IMR-90 (cell line): ENCODE measurements at regions not wholly inside any gene's neighbourhood (a gene's known extent, or its start where the extent isn't known, plus 50 kb on each side); places are given as distances from the start of the nearest gene placed in this dataset.

Source experiments
- ATAC-seq: fragments of 200-7000 bp; cut with Tn5 transposase; 2 replicates; pipeline ENCODE4 v1.9.1; 2020; ENCODE audit warnings: low read depth, mild to moderate bottlenecking, moderate library complexity
- BruUV-seq: library from RNA; stranded (reverse); fragments of 400-500 nt; replicated peaks from 2 replicates; lab custom pipeline; 2021; lab: Mats Ljungman, UMichigan
- CTCF ChIA-PET: fragments of 300-600 bp; formaldehyde crosslinking; extraction: SDS; loops from one replicate; lab custom pipeline; 2021; ENCODE audit warnings: antibody characterized with exemption; lab: Yijun Ruan, JAX
- POLR2A ChIA-PET: fragments of 300-600 bp; sonication (Branson Sonifier 250); formaldehyde crosslinking; loops from one replicate; lab custom pipeline; 2022; ENCODE audit warnings: antibody characterized with exemption; ENCODE audit not compliant: unreplicated experiment; lab: Charles Lee
- DNase-seq: peaks from one replicate; pipeline ENCODE4 v3.0.0; 2013
- H2AFZ ChIP-seq: replicated peaks from 2 replicates; pipeline ENCODE3; 2013; ENCODE audit warnings: low read length, mild to moderate bottlenecking; ENCODE audit not compliant: poor library complexity
- H2AK5ac ChIP-seq: 2 replicates; pipeline ENCODE4 v1.6.1; 2013; ENCODE audit warnings: low read depth, low read length, inconsistent platforms
- H2AK9ac ChIP-seq: replicated peaks from 2 replicates; pipeline ENCODE3; 2013; ENCODE audit warnings: mild to moderate bottlenecking, low read depth, low read length, moderate library complexity; ENCODE audit not compliant: poor library complexity
- H2BK120ac ChIP-seq: 2 replicates; pipeline ENCODE4 v1.6.1; 2013; ENCODE audit warnings: low read depth, low read length, inconsistent platforms
- H2BK15ac ChIP-seq: 3 replicates; pipeline ENCODE4 v1.6.1; 2013; ENCODE audit warnings: low read depth, low read length, inconsistent platforms
- H2BK20ac ChIP-seq: 2 replicates; pipeline ENCODE4 v1.6.1; 2013; ENCODE audit warnings: low read depth, mild to moderate bottlenecking, inconsistent platforms, low read length, moderate library complexity
- H2BK5ac ChIP-seq: 2 replicates; pipeline ENCODE4 v1.6.1; 2013; ENCODE audit warnings: mild to moderate bottlenecking, low read depth, low read length, inconsistent platforms; ENCODE audit not compliant: poor library complexity, severe bottlenecking
- H3K14ac ChIP-seq: replicated peaks from 2 replicates; pipeline ENCODE4 v1.6.1; 2013; ENCODE audit warnings: low read depth, low read length, inconsistent platforms
- H3K18ac ChIP-seq: 2 replicates; pipeline ENCODE4 v1.6.1; 2013; ENCODE audit warnings: low read depth, low read length, control low read depth
- H3K23ac ChIP-seq: 2 replicates; pipeline ENCODE4 v1.6.1; 2013; ENCODE audit warnings: low read depth, low read length, inconsistent platforms
- H3K27ac ChIP-seq: 2 replicates; pipeline ENCODE4 v1.5.1; 2013; ENCODE audit warnings: mild to moderate bottlenecking, control low read depth, low read length; ENCODE audit not compliant: insufficient read depth
- H3K27me3 ChIP-seq: 2 replicates; pipeline ENCODE4 v1.6.1; 2013; ENCODE audit warnings: low read length; ENCODE audit not compliant: control insufficient read depth, insufficient read depth
- H3K36me3 ChIP-seq: 2 replicates; pipeline ENCODE4 v1.6.1; 2013; ENCODE audit warnings: low read length, mixed read lengths; ENCODE audit not compliant: control insufficient read depth, insufficient read depth
- H3K4ac ChIP-seq: 2 replicates; pipeline ENCODE4 v1.6.1; 2013; ENCODE audit warnings: low read depth, low read length, inconsistent platforms
- H3K4me1 ChIP-seq: 2 replicates; pipeline ENCODE4 v1.6.1; 2013; ENCODE audit warnings: low read length, mixed read lengths; ENCODE audit not compliant: control insufficient read depth, insufficient read depth
- H3K4me2 ChIP-seq: 2 replicates; pipeline ENCODE4 v1.6.1; 2013; ENCODE audit warnings: low read depth, mild to moderate bottlenecking, control low read depth, low read length, moderate library complexity
- H3K4me3 ChIP-seq: 2 replicates; pipeline ENCODE4 v1.5.1; 2013; ENCODE audit warnings: low read depth, mild to moderate bottlenecking, control low read depth, low read length, moderate library complexity; ENCODE audit not compliant: insufficient read depth
- H3K56ac ChIP-seq: 2 replicates; pipeline ENCODE4 v1.6.1; 2013; ENCODE audit warnings: low read length, inconsistent platforms; ENCODE audit not compliant: insufficient read depth; ENCODE audit errors: extremely low read depth
- H3K79me1 ChIP-seq, 2 experiments: 2 replicates each; pipeline ENCODE4 v1.6.1; 2013; ENCODE audit warnings: low read length in 2 of 2, inconsistent platforms in 1 of 2, low read depth in 1 of 2
- H3K9ac ChIP-seq: 2 replicates; pipeline ENCODE4 v1.6.1; 2013; ENCODE audit warnings: low read depth, low read length, control low read depth
- H3K9me1 ChIP-seq: 2 replicates; pipeline ENCODE4 v1.6.1; 2013; ENCODE audit warnings: low read length, inconsistent platforms; ENCODE audit not compliant: insufficient read depth
- H3K9me3 ChIP-seq: 2 replicates; pipeline ENCODE4 v1.6.1; 2013; ENCODE audit warnings: low read length; ENCODE audit not compliant: control insufficient read depth, insufficient read depth
- H4K20me1 ChIP-seq: 2 replicates; pipeline ENCODE4 v1.6.1; 2013; ENCODE audit warnings: low read length, inconsistent platforms; ENCODE audit not compliant: insufficient read depth
- H4K5ac ChIP-seq: 2 replicates; pipeline ENCODE4 v1.6.1; 2013; ENCODE audit warnings: mild to moderate bottlenecking, low read depth, low read length, control low read depth
- H4K8ac ChIP-seq, 2 experiments: 2 replicates each; pipeline ENCODE4 v1.6.1; 2013; ENCODE audit warnings: low read depth in 2 of 2, low read length in 2 of 2, control low read depth in 1 of 2, inconsistent platforms in 1 of 2
- H4K91ac ChIP-seq: 2 replicates; pipeline ENCODE4 v1.6.1; 2013; ENCODE audit warnings: low read depth, low read length, inconsistent platforms; ENCODE audit not compliant: insufficient read depth
- BHLHE40 ChIP-seq: fragments of 150-350 bp; IDR thresholded peaks from 2 replicates; pipeline ENCODE4 v1.6.1; 2016; ENCODE audit warnings: mild to moderate bottlenecking, low read depth, low read length
- CEBPB ChIP-seq: IDR thresholded peaks from 2 replicates; pipeline ENCODE4 v1.6.1; 2012; ENCODE audit warnings: low read depth, low read length, improper control_type of control experiment
- CHD1 ChIP-seq: IDR thresholded peaks from 2 replicates; pipeline ENCODE4 v1.6.1; 2012; ENCODE audit warnings: low read depth, low read length, improper control_type of control experiment
- FOS ChIP-seq: fragments of 150-350 bp; IDR thresholded peaks from 2 replicates; pipeline ENCODE4 v1.6.1; 2016; ENCODE audit warnings: low read depth, low read length
- MAFK ChIP-seq: IDR thresholded peaks from 2 replicates; pipeline ENCODE4 v1.6.1; 2012; ENCODE audit warnings: low read depth, low read length, improper control_type of control experiment
- MAZ ChIP-seq: IDR thresholded peaks from 2 replicates; pipeline ENCODE4 v1.6.1; 2012; ENCODE audit warnings: low read depth, mild to moderate bottlenecking, low read length, improper control_type of control experiment, moderate library complexity, borderline replicate concordance
- MXI1 ChIP-seq: IDR thresholded peaks from 2 replicates; pipeline ENCODE4 v1.6.1; 2012; ENCODE audit warnings: low read depth, mild to moderate bottlenecking, low read length, moderate library complexity, borderline replicate concordance
- NFE2L2 ChIP-seq: fragments of 150-350 bp; IDR thresholded peaks from 2 replicates; pipeline ENCODE4 v1.6.1; 2016; ENCODE audit warnings: low read depth, mild to moderate bottlenecking, low read length
- POLR2A ChIP-seq: IDR thresholded peaks from 2 replicates; pipeline ENCODE4 v1.6.1; 2012; ENCODE audit warnings: mild to moderate bottlenecking, low read depth, low read length
- RAD21 ChIP-seq: IDR thresholded peaks from 2 replicates; pipeline ENCODE4 v1.6.1; 2012; ENCODE audit warnings: low read length, improper control_type of control experiment
- RCOR1 ChIP-seq: IDR thresholded peaks from 2 replicates; pipeline ENCODE4 v1.6.1; 2012; ENCODE audit warnings: mild to moderate bottlenecking, low read length, improper control_type of control experiment; ENCODE audit not compliant: insufficient replicate concordance
- RFX5 ChIP-seq: IDR thresholded peaks from 2 replicates; pipeline ENCODE4 v1.8.0; 2012; ENCODE audit warnings: low read depth, mild to moderate bottlenecking, low read length, moderate library complexity
- SMC3 ChIP-seq: fragments of 150-350 bp; IDR thresholded peaks from 2 replicates; pipeline ENCODE4 v1.6.1; 2016; ENCODE audit warnings: low read depth, mild to moderate bottlenecking, antibody characterized with exemption, low read length, moderate library complexity
- WGBS, 2 experiments: methylation state at CpG; one replicate each; pipeline versions ENCODE4 v1.1.5 to v1.1.7; 2013; ENCODE audit warnings: missing lambda C conversion rate in 2 of 2; ENCODE audit not compliant: insufficient read length in 1 of 2; ENCODE audit errors: extremely low coverage in 2 of 2; 5-methylcytosine and 5-hydroxymethylcytosine counted together
- dilution Hi-C: fragments of 300-500 bp; cut with HindIII; formaldehyde crosslinking; loops from one replicate; pipeline ENCODE4 v1.14.3; 2018; ENCODE audit warnings: low sequenced_read_pairs; ENCODE audit not compliant: unreplicated experiment
- in situ Hi-C: fragments of 300-500 bp; cut with MboI; formaldehyde crosslinking; loops from 3 replicates; pipeline ENCODE4 v1.14.3; 2019; ENCODE audit warnings: low sequenced_read_pairs, inconsistent platforms, mixed read lengths
- intact Hi-C: fragments of 100-400 bp; cut with micrococcal nuclease; formaldehyde crosslinking; loops from 2 replicates; pipeline ENCODE4 v1.10.0; 2022
- TF ChIP-seq, protein P1 (sequence below): fragments of 150-350 bp; IDR thresholded peaks from 2 replicates; pipeline ENCODE4 v1.6.1; 2016; ENCODE audit warnings: low read depth, mild to moderate bottlenecking, low read length, moderate library complexity, borderline replicate concordance
- TF ChIP-seq, protein P2 (sequence below): fragments of 150-350 bp; IDR thresholded peaks from 2 replicates; pipeline ENCODE4 v1.6.1; 2017; ENCODE audit warnings: mild to moderate bottlenecking, antibody characterized with exemption, low read length, low read depth
- TF ChIP-seq, protein P3 (sequence below): conservative IDR thresholded peaks from 2 replicates; pipeline ENCODE4 v1.5.1; 2012; ENCODE audit warnings: mild to moderate bottlenecking, low read depth, low read length, improper control_type of control experiment

DNA sequence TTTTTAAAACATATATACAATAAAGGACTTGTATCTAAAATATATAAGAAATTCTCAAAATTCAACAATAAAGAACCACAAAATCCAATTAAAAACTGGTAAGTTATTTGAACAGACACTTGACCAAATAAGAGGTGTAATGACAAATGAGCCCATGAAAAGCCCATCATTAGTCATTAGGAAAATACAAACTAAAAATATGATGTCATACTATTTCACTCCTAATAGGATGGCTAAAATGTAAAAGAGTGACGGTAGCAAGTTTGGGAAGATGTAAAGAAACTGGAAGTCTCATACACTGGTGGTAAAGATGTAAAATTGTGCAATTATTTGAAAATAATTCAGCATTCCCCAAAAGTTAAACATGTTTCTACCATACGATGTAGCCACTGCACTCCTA is 1095.3 kb upstream of the CDH8 start:
- ATAC-seq, result no peak
- H4K20me1 ChIP-seq, result no peaks in the 10 kb centered on the region
- dilution Hi-C loops, result no loop called here

More for the DNA sequence above, 1095.3 kb upstream of the CDH8 start:
- no peaks in the 10 kb centered on the region for H3K4me1 ChIP-seq
- H3K14ac ChIP-seq, result no peak overlapping the region
- no peak overlapping the region for H2AK5ac ChIP-seq
- no peak overlapping the region for H3K4ac ChIP-seq
- H3K79me1 ChIP-seq, result no peaks in the 10 kb centered on the region
- peaks cover 11% of the 10 kb centered on the region for H3K9me3 ChIP-seq
- TF ChIP-seq RAD21, result no peak
- TF ChIP-seq FOS, result no peak
- no peak for TF ChIP-seq CHD1
- TF ChIP-seq, protein P1, sequence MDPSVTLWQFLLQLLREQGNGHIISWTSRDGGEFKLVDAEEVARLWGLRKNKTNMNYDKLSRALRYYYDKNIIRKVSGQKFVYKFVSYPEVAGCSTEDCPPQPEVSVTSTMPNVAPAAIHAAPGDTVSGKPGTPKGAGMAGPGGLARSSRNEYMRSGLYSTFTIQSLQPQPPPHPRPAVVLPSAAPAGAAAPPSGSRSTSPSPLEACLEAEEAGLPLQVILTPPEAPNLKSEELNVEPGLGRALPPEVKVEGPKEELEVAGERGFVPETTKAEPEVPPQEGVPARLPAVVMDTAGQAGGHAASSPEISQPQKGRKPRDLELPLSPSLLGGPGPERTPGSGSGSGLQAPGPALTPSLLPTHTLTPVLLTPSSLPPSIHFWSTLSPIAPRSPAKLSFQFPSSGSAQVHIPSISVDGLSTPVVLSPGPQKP, result no peak
- no peak for TF ChIP-seq SMC3
- TF ChIP-seq, protein P2, sequence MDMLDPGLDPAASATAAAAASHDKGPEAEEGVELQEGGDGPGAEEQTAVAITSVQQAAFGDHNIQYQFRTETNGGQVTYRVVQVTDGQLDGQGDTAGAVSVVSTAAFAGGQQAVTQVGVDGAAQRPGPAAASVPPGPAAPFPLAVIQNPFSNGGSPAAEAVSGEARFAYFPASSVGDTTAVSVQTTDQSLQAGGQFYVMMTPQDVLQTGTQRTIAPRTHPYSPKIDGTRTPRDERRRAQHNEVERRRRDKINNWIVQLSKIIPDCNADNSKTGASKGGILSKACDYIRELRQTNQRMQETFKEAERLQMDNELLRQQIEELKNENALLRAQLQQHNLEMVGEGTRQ, result no peak
- TF ChIP-seq CEBPB, result no peak
- TF ChIP-seq RFX5, result no peak
- TF ChIP-seq MAFK, result no peak
- no peak for TF ChIP-seq MXI1
- TF ChIP-seq MAZ, result no peak
- TF ChIP-seq, protein P3, sequence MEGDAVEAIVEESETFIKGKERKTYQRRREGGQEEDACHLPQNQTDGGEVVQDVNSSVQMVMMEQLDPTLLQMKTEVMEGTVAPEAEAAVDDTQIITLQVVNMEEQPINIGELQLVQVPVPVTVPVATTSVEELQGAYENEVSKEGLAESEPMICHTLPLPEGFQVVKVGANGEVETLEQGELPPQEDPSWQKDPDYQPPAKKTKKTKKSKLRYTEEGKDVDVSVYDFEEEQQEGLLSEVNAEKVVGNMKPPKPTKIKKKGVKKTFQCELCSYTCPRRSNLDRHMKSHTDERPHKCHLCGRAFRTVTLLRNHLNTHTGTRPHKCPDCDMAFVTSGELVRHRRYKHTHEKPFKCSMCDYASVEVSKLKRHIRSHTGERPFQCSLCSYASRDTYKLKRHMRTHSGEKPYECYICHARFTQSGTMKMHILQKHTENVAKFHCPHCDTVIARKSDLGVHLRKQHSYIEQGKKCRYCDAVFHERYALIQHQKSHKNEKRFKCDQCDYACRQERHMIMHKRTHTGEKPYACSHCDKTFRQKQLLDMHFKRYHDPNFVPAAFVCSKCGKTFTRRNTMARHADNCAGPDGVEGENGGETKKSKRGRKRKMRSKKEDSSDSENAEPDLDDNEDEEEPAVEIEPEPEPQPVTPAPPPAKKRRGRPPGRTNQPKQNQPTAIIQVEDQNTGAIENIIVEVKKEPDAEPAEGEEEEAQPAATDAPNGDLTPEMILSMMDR, result no peak
- no peak for TF ChIP-seq BHLHE40
- TF ChIP-seq NFE2L2, result no peak
- no peak for TF ChIP-seq RCOR1
- TF ChIP-seq POLR2A, result no peak
- H2BK120ac ChIP-seq, result no peak overlapping the region
- no peak overlapping the region for H4K8ac ChIP-seq
- no peak overlapping the region for H3K4me3 ChIP-seq
- H3K27me3 ChIP-seq, result no peaks in the 10 kb centered on the region
- H2AFZ ChIP-seq, result no peak overlapping the region
- H4K5ac ChIP-seq, result no peak overlapping the region
- H3K56ac ChIP-seq, result no peak overlapping the region
- no CpG with 5 or more reads among the region's 2 CpGs for WGBS, 2 experiments
- CTCF ChIA-PET, result no interaction called here
- no peak overlapping the region for H4K91ac ChIP-seq
- H2BK5ac ChIP-seq, result no peak overlapping the region
- no TSS peak for BruUV-seq
- intact Hi-C loops (no loop called here), in situ Hi-C loops (no loop called here)
- no peak overlapping the region for H3K9ac ChIP-seq
- no peak overlapping the region for H3K4me2 ChIP-seq
- no peak overlapping the region for H2AK9ac ChIP-seq
- no peaks in the 10 kb centered on the region for H3K36me3 ChIP-seq
- no peak overlapping the region for H3K18ac ChIP-seq
- no peak overlapping the region for H2BK20ac ChIP-seq
- H2BK15ac ChIP-seq, result no peak overlapping the region
- POLR2A ChIA-PET, result no interaction called here
- H3K9me1 ChIP-seq, result no peaks in the 10 kb centered on the region
- no peak overlapping the region for H3K23ac ChIP-seq
- no peak overlapping the region for H3K27ac ChIP-seq
- no peak for DNase-seq
